Esophagus muscularis mucosa (tissue), 4 donors: ENCODE measurements at regions not wholly inside any gene's neighbourhood (a gene's known extent, or its start where the extent isn't known, plus 50 kb on each side); places are given as distances from the start of the nearest gene placed in this dataset.
"Not testable (repeated sequence)": the region's sequence is repeated elsewhere in the genome, so short reads cannot be mapped to it uniquely, and the experiment has no call there.

ENCODE experiments used
- DNase-seq: peaks from one replicate; pipeline ENCODE4 v3.0.0-alpha.2; 2017; ENCODE audit errors: extremely low spot score
- H3K27ac ChIP-seq, 4 donors: fragments of 200-600 bp; sonication (generic); replicated peaks in 1 of 4; 1 replicate in 3 of 4; 2 replicates in 1 of 4; pipeline ENCODE4 v1.5.1; 2016 to 2019; ENCODE audit warnings: mild to moderate bottlenecking in 1 of 4
- H3K27me3 ChIP-seq, 4 donors: fragments of 200-600 bp; sonication (generic); one replicate each; pipeline versions ENCODE4 v1.5.1 to v1.6.0; 2016 to 2019
- H3K36me3 ChIP-seq, 4 donors: fragments of 200-600 bp; sonication (generic); one replicate each; pipeline ENCODE4 v1.5.1; 2016 to 2019
- H3K4me1 ChIP-seq, 4 donors: fragments of 200-600 bp; sonication (generic); one replicate each; pipeline ENCODE4 v1.5.1; 2016 to 2019
- H3K4me3 ChIP-seq, 4 donors: fragments of 200-600 bp; sonication (generic); 1 replicate in 2 of 4; 2 replicates in 2 of 4; pipeline ENCODE4 v1.5.1; 2016 to 2019; ENCODE audit warnings: mild to moderate bottlenecking in 4 of 4, moderate library complexity in 1 of 4
- H3K9me3 ChIP-seq, 4 donors: fragments of 200-600 bp; sonication (generic); 1 replicate in 3 of 4; 2 replicates in 1 of 4; pipeline ENCODE4 v1.5.1; 2016 to 2019
- EP300 ChIP-seq: sonication (generic); formaldehyde crosslinking; IDR thresholded peaks from one replicate; pipeline ENCODE4 v1.6.1; 2017; ENCODE audit warnings: antibody characterized with exemption
- POLR2A ChIP-seq: fragments of 450-650 bp; IDR thresholded peaks from one replicate; pipeline ENCODE4 v1.6.1; 2017; ENCODE audit warnings: antibody characterized with exemption, moderate library complexity, mild to moderate bottlenecking, low read depth
- POLR2AphosphoS5 ChIP-seq, 2 donors: sonication (generic); formaldehyde crosslinking; IDR thresholded peaks; one replicate each; pipeline ENCODE4 v1.6.1; 2017; ENCODE audit warnings: antibody characterized with exemption in 2 of 2
- WGBS: methylation state at CpG from one replicate; pipeline ENCODE4 v1.1.5; 2018; 5-methylcytosine and 5-hydroxymethylcytosine counted together
- intact Hi-C: fragments of 100-400 bp; cut with DNase I; formaldehyde crosslinking; loops from one replicate; pipeline ENCODE4 v1.15.1; 2023
- TF ChIP-seq, protein P1 (sequence below), 3 experiments: fragments of 200-600 bp in 2 of 3; fragments of 450-650 bp in 1 of 3; sonication (generic) in 2 of 3; IDR thresholded peaks; one replicate each; pipeline ENCODE4 v1.5.1; 2017 to 2019; ENCODE audit warnings: antibody characterized with exemption in 3 of 3, mild to moderate bottlenecking in 2 of 3, moderate library complexity in 1 of 3

DNA sequence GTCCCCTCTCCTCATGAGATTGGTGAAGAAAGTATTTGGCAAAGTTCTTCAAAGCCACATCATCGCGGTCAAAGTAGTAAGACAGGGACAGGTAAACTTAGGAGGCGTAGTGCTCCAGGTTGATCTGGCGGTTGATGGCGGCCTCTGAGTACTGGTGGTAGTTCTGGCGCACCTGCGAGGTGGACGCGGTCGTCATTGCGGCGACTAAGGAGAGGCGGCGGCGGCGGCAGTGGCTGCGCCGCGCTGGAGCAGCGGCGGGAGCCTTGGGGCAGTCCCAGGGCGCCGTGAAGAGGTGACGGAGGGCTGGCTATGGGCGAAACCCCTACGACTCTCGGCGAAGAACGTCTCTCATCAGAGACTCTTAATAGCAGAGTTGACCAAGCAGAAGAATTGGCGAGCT is 107.2 kb upstream of the UBE2E3 start:
- no peak for DNase-seq
- no peaks in the 10 kb centered on the region for H3K36me3 ChIP-seq
- no peaks in the 10 kb centered on the region for H3K4me1 ChIP-seq
- WGBS = 93% methylated on average over 28 of the region's 30 CpGs
- intact Hi-C loops = no loop called here
- H3K27ac ChIP-seq = no peak overlapping the region
- TF ChIP-seq EP300 = no peak
- TF ChIP-seq POLR2AphosphoS5 (IDR thresholded peaks at IDR 0.05) = no peak
- TF ChIP-seq POLR2A = no peak
- TF ChIP-seq, protein P1, sequence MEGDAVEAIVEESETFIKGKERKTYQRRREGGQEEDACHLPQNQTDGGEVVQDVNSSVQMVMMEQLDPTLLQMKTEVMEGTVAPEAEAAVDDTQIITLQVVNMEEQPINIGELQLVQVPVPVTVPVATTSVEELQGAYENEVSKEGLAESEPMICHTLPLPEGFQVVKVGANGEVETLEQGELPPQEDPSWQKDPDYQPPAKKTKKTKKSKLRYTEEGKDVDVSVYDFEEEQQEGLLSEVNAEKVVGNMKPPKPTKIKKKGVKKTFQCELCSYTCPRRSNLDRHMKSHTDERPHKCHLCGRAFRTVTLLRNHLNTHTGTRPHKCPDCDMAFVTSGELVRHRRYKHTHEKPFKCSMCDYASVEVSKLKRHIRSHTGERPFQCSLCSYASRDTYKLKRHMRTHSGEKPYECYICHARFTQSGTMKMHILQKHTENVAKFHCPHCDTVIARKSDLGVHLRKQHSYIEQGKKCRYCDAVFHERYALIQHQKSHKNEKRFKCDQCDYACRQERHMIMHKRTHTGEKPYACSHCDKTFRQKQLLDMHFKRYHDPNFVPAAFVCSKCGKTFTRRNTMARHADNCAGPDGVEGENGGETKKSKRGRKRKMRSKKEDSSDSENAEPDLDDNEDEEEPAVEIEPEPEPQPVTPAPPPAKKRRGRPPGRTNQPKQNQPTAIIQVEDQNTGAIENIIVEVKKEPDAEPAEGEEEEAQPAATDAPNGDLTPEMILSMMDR (IDR thresholded peaks at IDR 0.05) = no peak
- H3K4me3 ChIP-seq = no peak overlapping the region
- no peaks in the 10 kb centered on the region for H3K27me3 ChIP-seq
- H3K9me3 ChIP-seq = peaks cover 0 to 8% (median 0%) of the 10 kb centered on the region in 4 donors

DNA sequence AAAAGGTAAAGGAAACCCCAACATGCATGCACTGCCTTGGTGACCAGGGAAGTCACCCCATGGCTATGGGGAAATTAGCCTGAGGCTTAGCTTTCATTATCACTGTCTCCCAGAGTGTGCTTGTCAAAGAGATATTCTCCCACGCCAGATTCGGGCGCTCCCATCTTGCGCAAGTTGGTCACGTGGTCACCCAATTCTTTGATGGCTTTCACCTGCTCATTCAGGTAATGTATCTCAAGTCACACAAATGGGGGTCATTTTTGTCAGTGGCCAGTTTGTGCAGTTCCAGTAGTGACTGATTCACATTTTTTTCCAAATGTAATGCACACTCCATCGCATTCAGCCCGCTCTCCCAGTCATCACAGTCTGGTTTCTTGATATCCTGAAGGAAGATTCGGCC is 107.6 kb upstream of the UBE2E3 start:
- intact Hi-C loops, H3K9me3 ChIP-seq: not testable (repeated sequence)
- 97% methylated on average over 8 of the region's 8 CpGs for WGBS

DNA sequence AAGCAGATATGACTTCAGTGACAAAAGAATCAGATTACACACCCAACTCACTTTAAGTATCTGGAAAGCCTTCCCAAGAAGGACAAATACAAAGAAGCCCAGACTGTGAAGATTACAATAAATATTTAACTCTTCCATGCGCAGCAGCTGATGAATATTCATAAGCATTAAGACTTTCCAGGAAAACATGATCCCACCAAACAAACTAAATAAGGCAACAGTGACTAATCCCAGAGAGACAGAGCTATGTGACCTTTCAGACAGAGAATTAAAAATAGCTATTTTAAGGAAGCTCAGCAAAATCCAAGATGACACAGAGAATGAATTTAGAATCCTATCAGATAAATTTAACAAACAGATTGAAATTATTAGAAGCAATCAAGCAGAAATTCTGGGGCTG is 108.2 kb upstream of the UBE2E3 start:
- Histone ChIP-seq H3K36me3 (no peaks in the 10 kb centered on the region), H3K27me3 (no peaks in the 10 kb centered on the region), H3K9me3 (peaks cover 0 to 2% (median 0%) of the 10 kb centered on the region in 4 donors), H3K27ac (no peak overlapping the region), H3K4me1 (no peaks in the 10 kb centered on the region), H3K4me3 (no peak overlapping the region)
- TF ChIP-seq POLR2AphosphoS5 (IDR thresholded peaks at IDR 0.05) (no peak), POLR2A (no peak), EP300 (no peak)
- TF ChIP-seq, protein P1 (IDR thresholded peaks at IDR 0.05) = no peak
- DNase-seq = no peak
- intact Hi-C loops = no loop called here
- WGBS = 86% methylated on average over 1 of the region's 1 CpG

More for the DNA sequence above, 107.6 kb upstream of the UBE2E3 start:
- H3K27me3 ChIP-seq, H3K36me3 ChIP-seq, DNase-seq, H3K4me1 ChIP-seq, H3K4me3 ChIP-seq, H3K27ac ChIP-seq: not testable (repeated sequence)

DNA sequence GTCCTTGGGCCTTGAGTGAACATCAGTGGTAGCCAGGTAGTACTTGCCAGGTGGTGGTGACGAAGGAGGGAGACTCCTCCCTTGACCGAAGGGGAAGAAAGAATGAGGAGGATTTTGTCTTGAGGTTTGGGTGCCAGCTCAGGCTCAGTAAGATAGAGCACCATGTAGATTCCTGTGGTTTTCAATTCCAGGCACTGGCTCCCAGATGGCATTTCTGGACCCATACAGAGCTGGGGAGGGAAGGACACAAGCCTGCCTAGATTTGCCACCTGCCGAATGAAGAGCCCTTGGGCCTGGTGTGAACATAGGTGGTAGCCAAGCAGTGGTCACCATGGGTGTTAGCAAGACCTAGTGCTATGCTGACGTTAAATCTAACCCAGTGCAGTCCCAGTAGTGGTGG is 108.8 kb upstream of the UBE2E3 start:
- no peaks in the 10 kb centered on the region for H3K27me3 ChIP-seq
- no peaks in the 10 kb centered on the region for H3K9me3 ChIP-seq
- TF ChIP-seq POLR2A (no peak), POLR2AphosphoS5 (IDR thresholded peaks at IDR 0.05) (no peak), EP300 (no peak)
- TF ChIP-seq, protein P1 (IDR thresholded peaks at IDR 0.05) = no peak
- H3K27ac ChIP-seq = no peak overlapping the region
- no peaks in the 10 kb centered on the region for H3K36me3 ChIP-seq
- intact Hi-C loops = no loop called here
- WGBS = 67% methylated on average over 4 of the region's 4 CpGs
- no peak overlapping the region for H3K4me3 ChIP-seq
- no peaks in the 10 kb centered on the region for H3K4me1 ChIP-seq
- DNase-seq = no peak

DNA sequence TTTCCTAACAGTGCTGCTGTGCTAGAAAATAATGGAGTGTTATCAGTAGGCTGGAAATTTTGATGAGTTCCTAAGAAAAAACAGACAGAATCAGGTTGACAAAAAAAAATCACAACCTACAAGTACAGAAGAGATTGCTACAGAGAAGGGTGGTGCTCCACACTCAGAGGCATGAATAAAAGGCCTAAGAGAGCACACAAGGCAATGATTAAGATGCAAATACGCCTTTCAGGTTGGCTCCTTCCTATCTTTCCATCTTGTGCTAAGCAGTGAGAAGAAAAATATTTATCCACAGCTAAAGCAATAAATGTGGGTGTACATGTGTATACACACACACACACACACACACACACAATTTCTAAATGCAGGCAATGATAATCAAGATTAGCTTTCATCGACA is 130.6 kb upstream of the UBE2E3 start:
- H3K27ac ChIP-seq = no peak overlapping the region
- H3K27me3 ChIP-seq = no peaks in the 10 kb centered on the region
- H3K36me3 ChIP-seq = no peaks in the 10 kb centered on the region
- TF ChIP-seq POLR2AphosphoS5 (IDR thresholded peaks at IDR 0.05) = no peak
- no peak for TF ChIP-seq EP300
- TF ChIP-seq POLR2A = no peak
- TF ChIP-seq, protein P1 (IDR thresholded peaks at IDR 0.05) = no peak
- no peaks in the 10 kb centered on the region for H3K9me3 ChIP-seq
- no peak for DNase-seq
- intact Hi-C loops = no loop called here
- no peaks in the 10 kb centered on the region for H3K4me1 ChIP-seq
- H3K4me3 ChIP-seq = no peak overlapping the region
- 96% methylated on average over 2 of the region's 2 CpGs for WGBS
